GM12892 (cell line): ENCODE measurements at regions not wholly inside any gene's neighbourhood (a gene's known extent, or its start where the extent isn't known, plus 50 kb on each side); places are given as distances from the start of the nearest gene placed in this dataset.

Source experiments
- DNase-seq: peaks from one replicate; pipeline ENCODE4 v3.0.0; 2011; ENCODE audit not compliant: insufficient read length
- FAIRE-seq: peaks from 2 replicates; lab custom pipeline; 2011; peaks lifted over from hg19 to GRCh38; lab: Jason Lieb, UNC
- POLR2A ChIP-seq: IDR thresholded peaks from 2 replicates; pipeline ENCODE4 v1.6.1; 2011; ENCODE audit warnings: low read depth, low read length, control low read depth
- POLR2AphosphoS5 ChIP-seq: IDR thresholded peaks from 2 replicates; pipeline ENCODE4 v1.6.1; 2011; ENCODE audit warnings: low read depth, low read length, control low read depth
- TAF1 ChIP-seq: IDR thresholded peaks from 2 replicates; pipeline ENCODE4 v1.6.1; 2011; ENCODE audit warnings: low read depth, mild to moderate bottlenecking, control low read depth, low read length, borderline replicate concordance

DNA sequence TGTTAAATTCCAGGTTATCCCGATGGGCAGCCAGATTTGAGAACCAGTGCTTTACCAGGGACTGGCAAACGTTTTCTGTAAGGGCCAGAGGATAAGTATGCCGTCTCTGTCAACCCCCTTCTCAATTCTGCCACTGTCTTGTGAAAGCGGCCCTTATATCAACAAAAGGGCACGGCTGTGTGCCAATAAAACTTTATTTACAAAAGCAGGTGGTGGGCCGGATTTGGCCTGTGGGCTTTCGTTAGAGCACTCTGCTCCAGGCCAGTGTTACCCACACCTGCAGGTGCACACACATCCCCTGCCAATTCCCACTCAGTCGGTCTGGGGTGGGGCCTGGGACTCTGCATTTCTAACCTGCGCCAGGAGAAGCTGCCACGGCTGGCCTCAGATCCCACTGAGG lies 111.2 kb downstream of the RFLNA start:
- TF ChIP-seq POLR2A (no peak), TAF1 (no peak), POLR2AphosphoS5 (no peak)
- no peak for FAIRE-seq
- no peak for DNase-seq

DNA sequence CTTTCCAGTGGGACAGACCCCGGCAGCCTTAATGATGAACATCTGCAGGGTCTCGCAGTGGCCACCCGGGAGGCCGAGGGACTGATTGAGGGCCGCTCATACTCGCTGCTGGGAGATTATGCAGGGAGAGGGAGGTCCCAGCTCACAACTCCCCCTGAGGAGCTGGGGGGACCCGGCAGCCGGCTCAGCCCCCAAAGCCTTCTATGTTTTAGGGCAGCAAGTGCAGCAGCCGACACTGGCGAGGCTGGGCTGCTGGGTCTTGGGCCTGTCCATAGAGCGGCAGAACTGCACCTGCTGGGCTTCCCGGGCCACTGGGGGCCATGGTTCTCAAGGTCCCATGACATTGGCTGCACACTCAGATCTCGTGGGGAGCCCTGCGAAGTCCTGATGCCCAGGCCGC lies 110.7 kb downstream of the RFLNA start:
- no peak for FAIRE-seq
- no peak for DNase-seq
- TF ChIP-seq POLR2A = no peak
- TF ChIP-seq TAF1 = no peak
- no peak for TF ChIP-seq POLR2AphosphoS5

DNA sequence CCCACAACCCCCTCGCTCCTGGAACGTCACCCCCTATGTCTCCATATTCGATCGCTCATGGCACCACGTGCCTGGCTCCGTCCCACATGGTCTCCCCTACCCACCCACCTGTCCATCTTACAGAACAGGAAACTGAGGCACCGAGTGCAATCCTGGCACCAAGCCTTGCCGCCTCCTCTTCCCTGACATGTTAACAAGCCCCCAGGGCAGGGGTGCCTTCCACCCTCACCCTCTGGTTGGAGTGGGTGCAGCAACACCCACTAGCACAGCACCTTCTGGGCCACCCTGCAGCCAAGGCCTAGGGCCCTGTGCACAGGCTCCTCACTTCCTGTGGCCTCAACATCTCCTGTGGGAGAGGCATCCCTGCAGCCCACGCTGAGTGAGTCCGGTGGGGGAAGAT lies 110.3 kb downstream of the RFLNA start:
- no peak for FAIRE-seq
- TF ChIP-seq POLR2A (no peak), POLR2AphosphoS5 (no peak), TAF1 (no peak)
- DNase-seq = no peak

DNA sequence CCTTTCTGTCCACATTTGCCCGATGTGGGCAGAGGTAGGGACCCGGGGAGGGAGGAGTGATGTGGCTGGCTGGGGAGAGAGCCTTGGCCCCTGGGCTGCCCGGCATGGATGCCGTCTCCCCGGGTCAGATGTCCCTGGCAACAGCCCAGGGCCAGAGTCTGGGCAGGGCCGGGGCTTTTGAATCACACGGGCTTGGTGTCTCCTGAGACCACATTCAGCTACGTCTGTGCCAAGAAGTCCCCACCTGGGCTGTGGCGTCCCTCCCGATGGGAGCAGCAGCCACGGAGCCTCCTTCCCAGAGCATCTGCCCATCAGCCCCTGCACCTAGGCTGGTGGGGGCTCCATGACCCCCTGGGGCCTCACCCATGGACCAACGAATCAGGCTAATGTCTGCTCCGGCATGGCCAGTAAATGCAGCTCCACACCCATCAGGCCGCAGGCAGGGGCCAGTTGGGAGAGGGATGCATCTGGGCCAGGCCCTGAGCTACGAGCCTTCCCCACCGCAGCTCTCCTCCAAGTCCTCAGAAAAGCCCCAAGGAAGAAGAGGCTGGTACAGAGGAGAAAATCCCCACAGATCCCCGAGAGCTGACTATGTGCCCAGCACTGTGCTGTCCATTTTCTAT lies 109.4 kb downstream of the RFLNA start:
- no peak for DNase-seq
- TF ChIP-seq POLR2A (no peak), POLR2AphosphoS5 (no peak), TAF1 (no peak)
- no peak for FAIRE-seq

DNA sequence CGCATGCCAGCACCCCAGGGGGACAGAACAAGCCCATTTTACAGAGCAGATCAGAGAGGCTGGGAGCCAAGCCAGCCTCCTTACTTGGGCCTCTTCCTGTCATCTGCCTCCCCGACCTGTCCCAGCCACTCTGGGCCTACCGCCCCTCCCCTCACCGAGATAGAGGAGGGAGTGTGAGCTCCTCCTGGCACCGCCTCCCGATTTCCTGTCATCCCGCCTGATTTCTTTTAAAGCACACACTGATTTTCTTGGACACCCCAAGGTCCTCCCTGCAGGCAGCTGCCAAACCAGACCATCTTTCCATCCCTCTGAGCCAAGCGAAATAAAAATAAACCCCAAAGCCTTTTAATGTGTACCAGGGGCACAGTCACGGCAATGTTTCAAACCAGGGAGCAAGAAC lies 108.4 kb downstream of the RFLNA start:
- TF ChIP-seq POLR2A = no peak
- TF ChIP-seq POLR2AphosphoS5 = no peak
- TF ChIP-seq TAF1 = no peak
- no peak for FAIRE-seq

DNA sequence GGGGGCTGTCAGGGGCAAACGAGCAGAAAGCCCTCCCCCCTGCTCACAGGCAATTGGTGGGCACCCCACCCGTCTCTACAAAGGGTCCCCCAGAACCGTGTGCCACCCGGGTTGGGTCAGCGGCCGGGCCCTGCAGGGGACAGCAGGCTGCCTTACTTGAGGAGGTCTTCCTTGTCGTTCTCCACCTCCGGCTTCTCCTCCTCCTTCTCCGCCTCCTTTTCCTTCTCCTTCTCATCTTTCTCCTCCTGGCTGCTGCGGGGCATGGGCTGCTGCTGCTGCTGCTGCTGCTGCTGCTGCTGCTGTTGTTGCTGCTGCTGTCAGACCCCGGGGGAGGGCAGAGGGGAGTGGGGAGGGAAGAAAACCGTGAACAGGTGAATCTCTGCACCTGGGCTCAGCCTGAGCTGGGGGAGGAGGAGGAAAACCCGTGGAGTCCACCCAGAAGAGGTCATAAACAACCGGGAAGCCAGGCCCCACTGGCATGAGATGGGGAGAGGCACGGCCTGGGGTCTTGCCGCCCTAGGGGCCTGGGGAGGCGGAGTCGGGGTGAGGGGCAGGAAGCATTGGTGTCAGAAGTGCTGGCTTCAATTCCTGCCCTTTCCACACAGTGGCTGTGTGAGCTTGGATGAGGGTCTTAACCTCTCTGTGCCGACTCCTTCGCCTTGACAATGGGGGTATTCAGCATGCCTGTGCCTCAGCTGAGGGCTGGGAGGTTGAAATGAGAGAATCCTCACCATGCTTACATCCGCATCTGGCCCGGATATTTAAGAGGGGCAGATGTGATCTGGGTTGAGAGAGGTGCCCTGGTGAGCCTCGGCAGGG lies 107.6 kb downstream of the RFLNA start:
- TF ChIP-seq TAF1 (no peak), POLR2A (no peak), POLR2AphosphoS5 (no peak)
- no peak for DNase-seq
- FAIRE-seq = no peak

More for the DNA sequence above, 108.4 kb downstream of the RFLNA start:
- DNase-seq = no peak

DNA sequence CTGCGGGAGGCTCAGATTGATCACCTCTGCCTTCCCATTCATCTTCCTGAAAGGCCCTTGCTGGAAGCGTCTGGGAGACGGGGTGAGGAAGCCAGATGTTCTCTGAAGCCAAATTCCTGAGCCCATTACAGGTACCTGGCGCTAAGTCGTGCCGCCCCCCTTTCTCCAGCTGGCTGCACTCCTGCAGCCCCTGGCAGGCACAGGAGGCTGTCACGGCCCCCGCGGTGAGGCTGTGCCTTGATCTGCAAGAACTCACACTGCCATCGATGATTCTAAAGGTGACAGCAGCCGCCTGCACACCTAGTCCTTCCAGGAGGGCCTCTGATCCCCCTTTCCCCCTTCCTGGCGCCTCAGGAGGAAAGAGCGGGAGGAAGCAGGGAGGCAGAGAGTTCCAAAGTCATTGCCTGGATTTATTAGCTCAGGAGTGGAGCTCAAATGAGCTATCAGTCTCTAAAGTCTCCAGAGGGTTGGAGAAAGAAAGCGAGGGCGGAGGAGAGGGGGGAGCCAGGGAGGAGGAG lies 106.9 kb downstream of the RFLNA start:
- TF ChIP-seq POLR2AphosphoS5 (no peak), TAF1 (no peak), POLR2A (no peak)
- DNase-seq (no peak), FAIRE-seq (no peak)

DNA sequence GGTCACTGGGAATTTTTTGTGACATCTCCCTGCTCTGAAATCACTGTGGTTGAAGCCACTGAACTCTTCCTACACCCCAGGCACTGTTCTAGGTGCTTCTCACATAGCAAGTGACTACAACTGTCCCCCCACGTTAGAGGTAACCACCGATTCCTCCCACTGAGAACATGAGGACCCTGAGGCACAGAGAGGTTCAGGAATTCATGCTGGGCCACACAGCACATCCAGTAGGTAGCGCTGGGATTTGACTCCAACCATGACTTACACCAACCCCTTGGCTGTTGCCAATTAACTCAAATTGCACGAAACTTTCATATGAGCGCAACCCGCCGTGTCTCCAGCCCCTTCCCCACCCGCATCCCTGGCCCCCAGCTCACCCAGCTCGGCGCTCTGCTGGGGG lies 105.2 kb downstream of the RFLNA start:
- no peak for DNase-seq
- no peak for FAIRE-seq
- TF ChIP-seq POLR2A = no peak
- TF ChIP-seq TAF1 = no peak
- no peak for TF ChIP-seq POLR2AphosphoS5

DNA sequence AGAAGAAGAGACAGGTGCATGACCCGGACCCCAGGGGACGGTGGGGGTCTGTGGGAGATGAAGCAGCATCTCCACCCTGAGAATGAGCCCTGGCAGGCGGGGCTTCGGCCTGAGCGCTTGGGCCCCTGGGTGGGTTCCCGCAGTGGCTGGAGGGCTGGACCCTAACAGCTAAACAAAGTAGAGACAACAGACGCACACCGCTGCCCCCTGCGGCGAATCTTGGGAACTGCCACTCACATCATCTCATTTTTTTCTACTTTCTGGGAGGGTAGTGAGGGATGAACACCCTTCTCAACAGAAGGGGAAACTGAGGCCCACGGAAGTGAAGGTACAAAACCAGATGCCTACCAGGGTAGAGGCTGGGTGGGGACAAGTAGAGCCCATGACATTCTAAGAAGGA lies 104.7 kb downstream of the RFLNA start:
- TF ChIP-seq POLR2AphosphoS5 = no peak
- TF ChIP-seq TAF1 = no peak
- TF ChIP-seq POLR2A = no peak
- FAIRE-seq (peak; percentile 75), DNase-seq (peak; percentile 62)

DNA sequence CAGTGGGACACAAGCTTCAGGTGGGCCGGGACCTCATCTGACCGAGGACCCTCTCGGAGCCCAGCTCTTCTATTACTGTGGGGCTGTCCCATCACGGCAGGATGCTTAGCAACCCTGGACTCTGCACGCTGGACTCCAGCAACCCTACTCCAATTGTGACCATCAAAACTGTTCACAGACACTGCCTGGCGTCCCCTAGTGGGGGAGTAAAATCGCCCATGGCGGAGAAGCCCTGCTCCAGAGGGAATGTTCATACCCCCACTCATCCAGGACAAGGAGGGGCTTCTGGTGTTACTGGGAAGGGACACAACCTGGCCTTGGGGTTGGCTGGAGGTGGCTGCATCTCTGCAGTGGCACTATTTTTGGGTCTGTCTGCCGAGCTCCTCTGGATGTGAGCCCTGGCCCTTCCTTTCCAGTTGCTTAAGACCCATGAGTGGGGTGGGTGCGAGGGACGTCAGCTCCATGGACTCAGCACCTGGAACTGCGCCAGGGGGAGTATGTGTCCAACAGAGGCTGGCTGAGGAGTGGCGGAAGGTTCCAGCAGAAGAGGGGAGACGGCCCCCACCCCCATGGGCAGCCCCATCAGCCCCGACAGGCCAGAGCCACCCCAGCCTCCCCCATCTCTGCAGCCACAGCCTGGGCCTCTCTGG lies 103.8 kb downstream of the RFLNA start:
- DNase-seq (no peak), FAIRE-seq (no peak)
- TF ChIP-seq POLR2AphosphoS5 = no peak
- TF ChIP-seq TAF1 = no peak
- TF ChIP-seq POLR2A = no peak
